NCI-H2227 (cell line): ENCODE measurements at regions not wholly inside any gene's neighbourhood (a gene's known extent, or its start where the extent isn't known, plus 50 kb on each side); places are given as distances from the start of the nearest gene placed in this dataset.

Experiments
- DNase-seq: peaks from one replicate; lab custom pipeline; 2025; ENCODE audit not compliant: unreplicated experiment; lab: John Stamatoyannopoulos, UW

GRCh38 chr4:38538517-38538916 lies 125.5 kb upstream of the KLF3 start:
- DNase-seq: no peak

GRCh38 chr4:38539501-38539900 lies 124.5 kb upstream of the KLF3 start:
- no peak for DNase-seq

DNA sequence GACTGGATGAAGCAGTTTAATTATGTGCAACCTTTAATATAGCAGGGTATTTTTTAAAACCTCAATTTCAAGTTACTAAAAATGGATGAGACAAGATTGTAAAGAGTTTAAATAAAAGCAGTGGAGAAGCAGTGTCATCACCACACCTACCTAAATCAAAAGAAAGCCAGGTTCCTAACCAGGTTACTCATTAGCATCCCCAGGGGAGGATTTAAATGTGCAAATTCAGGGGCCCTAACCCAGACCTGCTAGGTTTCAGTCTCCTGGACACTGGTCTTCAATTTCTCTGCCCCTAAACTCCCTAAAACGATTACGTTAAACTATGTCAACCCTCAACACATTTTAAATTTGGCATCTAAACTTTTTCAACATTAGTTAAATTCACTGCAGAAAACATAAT lies 116.9 kb upstream of the KLF3 start:
- DNase-seq: no peak

- DNase-seq: no peak
These were observed 115.7 kb upstream of the KLF3 start for GRCh38 chr4:38548256-38548655.

GRCh38 chr4:38559374-38559773 lies 104.6 kb upstream of the KLF3 start:
- no peak for DNase-seq

DNA sequence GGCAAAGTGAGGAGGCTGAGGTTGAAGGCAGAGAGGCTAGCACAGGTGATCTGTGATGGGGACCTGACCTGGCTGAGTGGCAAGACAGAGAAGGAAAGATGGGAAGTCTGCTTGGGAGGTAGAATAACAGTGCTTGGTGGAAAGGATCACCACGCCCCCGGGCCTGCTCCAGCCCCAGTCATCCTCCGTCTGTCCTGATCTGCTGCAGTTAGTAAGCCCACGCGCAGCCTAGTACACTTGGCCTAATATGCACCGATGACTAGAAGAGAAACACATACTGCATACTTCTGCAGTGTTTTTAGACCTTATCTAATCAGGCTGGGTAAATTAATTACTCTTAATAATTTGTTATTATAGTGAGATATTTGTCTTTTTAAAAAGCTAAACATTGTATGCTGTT lies 103.7 kb upstream of the KLF3 start:
- DNase-seq: no peak

- DNase-seq: no peak
These were observed 103.0 kb upstream of the KLF3 start for GRCh38 chr4:38560768-38561558.

GRCh38 chr4:38562751-38563198 lies 101.2 kb upstream of the KLF3 start:
- no peak for DNase-seq

- no peak for DNase-seq
These were observed 100.1 kb upstream of the KLF3 start for GRCh38 chr4:38563707-38564495.

DNA sequence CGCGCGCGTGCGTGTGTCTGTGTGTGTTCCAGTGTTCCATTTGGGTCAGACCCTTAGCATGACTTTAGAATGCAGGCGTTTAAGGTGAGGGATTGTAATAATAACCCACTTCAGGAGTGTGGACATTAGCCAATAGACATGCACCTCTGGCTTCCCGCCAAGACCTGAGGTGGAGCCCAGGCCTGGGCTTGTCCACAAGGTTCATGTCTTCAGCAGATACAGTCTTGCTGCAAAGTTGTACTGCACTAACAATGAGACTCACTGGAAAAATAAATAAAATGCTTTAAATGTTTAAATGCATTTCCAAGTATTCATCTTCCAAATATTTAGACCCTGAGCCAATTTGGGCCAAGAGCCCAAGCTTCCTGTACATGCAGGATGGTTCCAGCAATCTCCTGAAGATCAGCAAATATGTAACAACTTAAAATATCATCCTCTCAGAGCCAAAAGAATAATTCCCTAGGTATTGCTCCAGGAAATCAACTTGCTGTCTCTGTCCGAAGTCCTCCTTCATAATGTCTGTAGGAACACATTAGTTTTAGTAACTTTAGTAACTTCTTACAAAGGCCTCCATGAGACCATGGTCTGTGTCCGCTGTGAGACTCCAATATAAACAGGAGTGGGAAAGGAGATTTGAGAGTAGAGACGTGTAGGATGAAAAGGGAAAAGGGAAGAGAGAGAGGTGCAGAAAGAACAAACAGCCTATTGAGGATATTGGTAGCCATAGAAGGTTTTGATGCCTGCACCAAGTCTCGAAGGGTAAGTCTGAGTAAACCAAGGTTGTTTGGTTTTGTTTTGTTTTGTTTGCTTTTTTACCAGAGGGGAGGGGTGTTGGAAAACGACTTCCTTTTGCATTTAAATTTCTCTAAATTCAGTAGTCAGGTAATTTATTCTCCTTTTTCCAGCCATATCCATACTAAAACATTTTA lies 98.5 kb upstream of the KLF3 start:
- no peak for DNase-seq

DNA sequence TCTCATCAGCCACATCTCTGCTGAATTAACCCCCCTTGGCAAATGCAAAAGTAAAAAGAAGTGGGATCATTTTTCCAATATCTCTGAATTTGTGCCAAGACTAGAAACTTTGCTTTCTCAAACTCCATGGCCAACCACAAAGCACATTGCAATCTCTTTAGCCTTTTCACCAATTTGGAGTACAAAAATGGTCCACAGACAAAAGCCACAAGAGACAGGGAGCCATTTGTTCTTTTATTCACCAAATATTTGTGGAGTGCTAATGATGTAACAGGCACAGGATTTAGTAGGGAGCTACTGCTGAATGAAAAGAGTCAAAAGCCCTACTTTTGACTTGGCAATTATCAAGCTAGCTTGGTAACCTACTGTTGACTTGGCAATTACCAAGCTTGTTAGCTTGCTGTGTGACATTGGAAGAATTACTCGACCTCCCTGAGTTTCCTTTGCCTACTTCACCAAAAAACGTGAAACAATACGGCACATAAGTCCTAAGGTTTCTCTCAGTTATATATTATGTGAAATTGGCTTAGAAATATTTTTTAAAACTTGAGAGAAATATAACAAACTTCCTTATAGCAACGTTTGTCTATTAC lies 97.1 kb upstream of the KLF3 start:
- no peak for DNase-seq

GRCh38 chr4:38567457-38567856 lies 96.5 kb upstream of the KLF3 start:
- DNase-seq: no peak

DNA sequence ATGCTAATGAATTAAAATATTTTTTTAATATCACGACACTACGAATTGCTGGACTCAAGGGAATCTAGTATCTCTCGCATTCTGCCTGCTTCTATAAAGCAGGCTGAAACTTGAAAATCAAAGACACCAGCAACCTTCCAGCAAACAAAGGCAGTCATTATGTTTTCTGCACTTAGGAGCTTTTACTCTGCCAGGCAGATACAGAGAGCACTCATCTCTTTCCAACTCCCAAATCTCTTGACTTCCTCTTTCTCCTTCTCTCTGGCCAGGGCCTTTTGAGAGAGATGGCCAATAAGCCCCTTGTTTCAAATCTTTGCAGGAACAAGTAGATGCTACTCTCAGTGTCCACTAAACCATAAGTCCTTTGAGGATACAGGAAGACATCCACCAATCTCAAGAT lies 95.2 kb upstream of the KLF3 start:
- no peak for DNase-seq

GRCh38 chr4:38570647-38571276 lies 93.2 kb upstream of the KLF3 start:
- no peak for DNase-seq

GRCh38 chr4:38572793-38573192 lies 91.2 kb upstream of the KLF3 start:
- DNase-seq: no peak

DNA sequence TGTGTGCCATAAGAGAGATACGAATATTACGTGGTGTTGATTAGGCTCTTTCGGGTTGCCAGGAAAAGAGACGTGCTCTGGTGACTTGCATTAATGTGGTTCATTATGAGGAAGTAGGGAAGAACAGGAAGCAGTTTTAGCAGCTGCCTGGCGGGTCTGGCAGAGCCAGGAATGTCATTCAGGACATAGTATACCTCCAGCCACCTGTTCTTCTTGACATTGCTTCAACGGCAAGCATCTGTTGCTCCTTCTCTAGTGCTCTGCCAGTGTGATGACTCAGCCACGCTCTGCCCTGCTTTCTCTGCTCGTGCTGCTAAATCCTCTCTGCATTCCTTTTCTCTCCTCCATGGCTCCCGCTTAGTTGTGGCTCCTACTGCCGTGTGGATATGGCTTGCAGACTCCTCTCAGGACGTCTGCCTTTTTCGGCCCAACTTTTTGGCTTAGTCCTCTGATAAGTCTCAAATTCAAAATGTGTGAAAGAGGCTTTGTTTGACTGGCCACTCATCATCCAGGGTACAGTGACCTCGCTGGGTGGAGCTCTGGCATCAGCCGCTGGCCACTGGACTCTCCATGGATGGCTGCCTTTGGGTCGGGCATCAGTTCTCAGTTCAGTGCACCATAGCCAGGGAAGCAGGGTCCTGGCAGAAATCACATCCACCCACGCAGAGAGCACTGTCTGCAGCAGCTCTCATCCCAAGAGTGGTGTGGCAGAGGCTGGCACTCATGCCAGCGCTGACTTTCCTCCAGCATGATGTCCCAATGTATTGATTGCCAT lies 89.3 kb upstream of the KLF3 start:
- no peak for DNase-seq

- no peak for DNase-seq
These were observed 87.2 kb upstream of the KLF3 start for GRCh38 chr4:38576767-38577166.

DNA sequence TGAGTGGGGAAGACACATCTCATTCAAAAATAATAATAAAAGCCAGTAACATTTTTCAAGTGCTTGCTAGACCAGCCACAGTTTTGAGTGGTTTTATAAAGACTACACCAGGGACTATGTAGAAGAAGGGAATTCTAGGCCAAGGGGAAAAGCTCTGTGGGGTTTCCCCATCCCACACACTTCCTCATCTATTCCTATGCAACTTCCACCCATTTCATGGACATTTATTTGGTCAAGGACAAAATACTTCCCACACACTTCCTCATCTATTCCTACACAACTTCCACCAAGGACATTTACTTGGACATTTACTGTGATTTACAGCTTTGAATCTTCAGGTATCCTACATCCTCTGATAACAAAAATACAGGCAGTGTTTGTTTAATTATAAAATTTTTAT lies 86.5 kb upstream of the KLF3 start:
- DNase-seq: no peak

DNA sequence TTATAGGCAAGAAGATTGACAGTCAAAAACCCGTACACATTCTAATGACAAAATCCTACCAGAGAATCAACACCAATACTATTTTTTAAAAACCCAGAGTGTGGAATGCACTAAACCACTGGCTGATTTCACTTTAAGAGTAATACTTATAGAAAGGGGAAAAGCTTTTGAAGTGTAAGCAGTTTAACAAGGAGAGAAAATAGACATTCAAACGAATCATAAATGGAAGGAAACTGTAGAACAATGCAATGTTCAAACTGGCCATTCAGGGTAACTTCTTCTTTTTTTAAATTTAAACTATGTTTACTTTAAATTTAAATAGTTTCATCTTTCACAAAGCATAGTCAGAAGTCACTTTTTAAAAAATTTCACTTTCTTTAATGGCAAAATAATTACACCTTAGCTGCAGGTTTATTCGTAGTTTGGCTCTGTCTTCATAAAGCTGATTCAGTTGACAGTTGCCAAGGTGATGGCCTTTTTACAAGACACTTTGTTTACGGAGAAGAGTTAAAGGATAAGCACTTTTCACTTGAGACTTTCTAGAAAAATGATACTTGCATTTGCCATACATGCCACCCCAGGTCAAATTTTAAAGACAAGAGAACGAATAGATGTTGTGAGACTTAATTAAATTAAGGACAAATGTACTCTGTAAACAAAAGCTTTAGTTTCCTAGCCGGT lies 82.4 kb upstream of the KLF3 start:
- DNase-seq: no peak
